GM12878 (cell line): ENCODE measurements at regions not wholly inside any gene's neighbourhood (a gene's known extent, or its start where the extent isn't known, plus 50 kb on each side); places are given as distances from the start of the nearest gene placed in this dataset.

Source experiments
- ATAC-seq: fragments of 200-7000 bp; cut with Tn5 transposase; 3 replicates; pipeline ENCODE4 v1.9.1; 2020; ENCODE audit warnings: mild to moderate bottlenecking, moderate library complexity
- BruUV-seq: library from RNA; stranded (reverse); fragments of 400-500 nt; replicated peaks from 2 replicates; lab custom pipeline; 2021; lab: Mats Ljungman, UMichigan
- CTCF ChIA-PET: fragments of 300-600 bp; sonication (Branson Sonifier 250); formaldehyde crosslinking; extraction: SDS; loops from one replicate; lab custom pipeline; 2021; ENCODE audit warnings: inconsistent platforms; lab: Yijun Ruan, JAX
- POLR2A ChIA-PET: fragments of 350-600 bp; formaldehyde crosslinking; extraction: SDS; loops from one replicate; lab custom pipeline; 2021; ENCODE audit warnings: inconsistent platforms; lab: Charles Lee
- RAD21 ChIA-PET: fragments of 300-600 bp; sonication (Branson Sonifier 250); formaldehyde crosslinking; loops from one replicate; lab custom pipeline; 2023; ENCODE audit warnings: antibody characterized with exemption; ENCODE audit not compliant: unreplicated experiment; lab: Charles Lee
- SMC1A ChIA-PET: fragments of 300-600 bp; sonication (Branson Sonifier 250); formaldehyde crosslinking; loops from one replicate; lab custom pipeline; 2023; ENCODE audit not compliant: unreplicated experiment, uncharacterized antibody; lab: Charles Lee
- DNase-seq: peaks from one replicate; pipeline ENCODE4 v3.0.0-alpha.2; 2011; ENCODE audit warnings: low read depth, low spot score
- FAIRE-seq: peaks from 3 replicates; lab custom pipeline; 2011; peaks lifted over from hg19 to GRCh38; lab: Jason Lieb, UNC
- H2AFZ ChIP-seq: 2 replicates; pipeline ENCODE4 v1.6.0; 2011; ENCODE audit warnings: low read depth, low read length, control low read depth; ENCODE audit not compliant: control insufficient read depth
- H3K27ac ChIP-seq: 2 replicates; pipeline ENCODE4 v1.5.1; 2011; ENCODE audit warnings: control low read depth; ENCODE audit not compliant: control insufficient read depth, insufficient read depth
- H3K27me3 ChIP-seq, 2 experiments: replicated peaks in 1 of 2; 2 replicates each; pipeline versions ENCODE4 v1.6.0 to v1.6.1; 2011; ENCODE audit warnings: low read length in 1 of 2; ENCODE audit not compliant: control insufficient read depth in 2 of 2, insufficient read depth in 2 of 2
- H3K36me3 ChIP-seq, 2 experiments: 2 replicates each; pipeline ENCODE4 v1.5.1; 2011; ENCODE audit warnings: low read length in 1 of 2; ENCODE audit not compliant: control insufficient read depth in 2 of 2, insufficient read depth in 2 of 2
- H3K4me1 ChIP-seq: 2 replicates; pipeline ENCODE4 v1.6.1; 2011; ENCODE audit warnings: mild to moderate bottlenecking, low read length, moderate library complexity, mixed read lengths; ENCODE audit not compliant: control insufficient read depth, insufficient read depth
- H3K4me2 ChIP-seq: 2 replicates; pipeline ENCODE4 v1.6.0; 2011; ENCODE audit warnings: control low read depth; ENCODE audit not compliant: control insufficient read depth, insufficient read depth
- H3K4me3 ChIP-seq: fragments of 200-600 bp; sonication (generic); 2 replicates; pipeline ENCODE4 v1.5.1; 2016
- H3K79me2 ChIP-seq: 2 replicates; pipeline ENCODE4 v1.6.0; 2011; ENCODE audit warnings: low read length; ENCODE audit not compliant: control insufficient read depth, insufficient read depth
- H3K9ac ChIP-seq: 2 replicates; pipeline ENCODE4 v1.8.0; 2011; ENCODE audit warnings: low read length, control low read depth, mixed read lengths; ENCODE audit not compliant: control insufficient read depth, insufficient read depth
- H3K9me3 ChIP-seq: replicated peaks from 3 replicates; pipeline ENCODE4 v1.5.1; 2011; ENCODE audit warnings: mild to moderate bottlenecking, low read length; ENCODE audit not compliant: control insufficient read depth, insufficient read depth
- H4K20me1 ChIP-seq: 2 replicates; pipeline ENCODE4 v1.6.0; 2011; ENCODE audit not compliant: control insufficient read depth, insufficient read depth
- BCL11A ChIP-seq: IDR thresholded peaks from 2 replicates; pipeline ENCODE4 v1.6.1; 2011; ENCODE audit warnings: low read depth, low read length
- BRCA1 ChIP-seq: IDR thresholded peaks from 2 replicates; pipeline ENCODE4 v1.6.1; 2011; ENCODE audit warnings: low read depth, low read length, improper control_type of control experiment
- CBFB ChIP-seq: IDR thresholded peaks from 2 replicates; pipeline ENCODE4 v1.6.1; 2016; ENCODE audit warnings: antibody characterized with exemption, low read depth
- CHD1 ChIP-seq: IDR thresholded peaks from 2 replicates; pipeline ENCODE4 v1.6.1; 2012; ENCODE audit warnings: low read depth, low read length, improper control_type of control experiment
- FOS ChIP-seq: IDR thresholded peaks from 3 replicates; pipeline ENCODE4 v1.6.1; 2011; ENCODE audit warnings: borderline replicate concordance; ENCODE audit not compliant: insufficient read length; ENCODE audit errors: extremely low read depth
- GATAD2B ChIP-seq: fragments of 450-650 bp; conservative IDR thresholded peaks from 2 replicates; pipeline ENCODE4 v1.6.1; 2017; ENCODE audit warnings: low read depth, mild to moderate bottlenecking, moderate library complexity
- MXI1 ChIP-seq: fragments of 150-350 bp; IDR thresholded peaks from 2 replicates; pipeline ENCODE4 v1.6.1; 2011; ENCODE audit warnings: low read depth, mild to moderate bottlenecking, inconsistent platforms, low read length, improper control_type of control experiment
- PKNOX1 ChIP-seq: fragments of 450-650 bp; IDR thresholded peaks from 2 replicates; pipeline ENCODE4 v1.6.1; 2016; ENCODE audit warnings: mild to moderate bottlenecking
- RAD21 ChIP-seq: IDR thresholded peaks from 2 replicates; pipeline ENCODE4 v1.6.1; 2011; ENCODE audit warnings: mild to moderate bottlenecking, low read depth, low read length, moderate library complexity; ENCODE audit not compliant: insufficient read depth
- SMAD1 ChIP-seq: fragments of 450-650 bp; IDR thresholded peaks from 2 replicates; pipeline ENCODE4 v1.6.1; 2018; ENCODE audit warnings: mild to moderate bottlenecking, low read depth; ENCODE audit not compliant: partially characterized antibody
- SMC3 ChIP-seq: IDR thresholded peaks from 2 replicates; pipeline ENCODE4 v1.6.1; 2011; ENCODE audit warnings: low read length, improper control_type of control experiment, borderline replicate concordance
- TARDBP ChIP-seq: IDR thresholded peaks from 2 replicates; pipeline ENCODE4 v1.6.1; 2016; ENCODE audit warnings: borderline replicate concordance
- TCF12 ChIP-seq: IDR thresholded peaks from 2 replicates; pipeline ENCODE4 v1.6.1; 2011; ENCODE audit warnings: low read depth, mild to moderate bottlenecking, low read length
- ZNF24 ChIP-seq: fragments of 450-650 bp; IDR thresholded peaks from 2 replicates; pipeline ENCODE4 v1.6.1; 2017; ENCODE audit warnings: antibody characterized with exemption, mild to moderate bottlenecking
- ZNF622 ChIP-seq: fragments of 450-650 bp; IDR thresholded peaks from 2 replicates; pipeline ENCODE4 v1.6.1; 2017; ENCODE audit warnings: mild to moderate bottlenecking, inconsistent platforms
- WGBS: methylation state at CpG from one replicate; pipeline ENCODE4 v1.1.6; 2016; ENCODE audit warnings: low lambda C conversion rate; ENCODE audit not compliant: insufficient replicate concordance, insufficient coverage; ENCODE audit errors: missing lambda C conversion rate; 5-methylcytosine and 5-hydroxymethylcytosine counted together
- in situ Hi-C: fragments of 300-500 bp; cut with MboI; formaldehyde crosslinking; loops from 9 replicates; pipeline ENCODE4 v1.14.3; 2018; ENCODE audit warnings: mixed read lengths
- intact Hi-C: fragments of 100-400 bp; cut with micrococcal nuclease; formaldehyde crosslinking; loops from one replicate; pipeline ENCODE4 v1.14.2; 2022; ENCODE audit not compliant: unreplicated experiment
- TF ChIP-seq, protein P1 (sequence below): fragments of 450-650 bp; IDR thresholded peaks from 2 replicates; pipeline ENCODE4 v1.6.1; 2017; ENCODE audit warnings: mild to moderate bottlenecking, moderate library complexity

DNA sequence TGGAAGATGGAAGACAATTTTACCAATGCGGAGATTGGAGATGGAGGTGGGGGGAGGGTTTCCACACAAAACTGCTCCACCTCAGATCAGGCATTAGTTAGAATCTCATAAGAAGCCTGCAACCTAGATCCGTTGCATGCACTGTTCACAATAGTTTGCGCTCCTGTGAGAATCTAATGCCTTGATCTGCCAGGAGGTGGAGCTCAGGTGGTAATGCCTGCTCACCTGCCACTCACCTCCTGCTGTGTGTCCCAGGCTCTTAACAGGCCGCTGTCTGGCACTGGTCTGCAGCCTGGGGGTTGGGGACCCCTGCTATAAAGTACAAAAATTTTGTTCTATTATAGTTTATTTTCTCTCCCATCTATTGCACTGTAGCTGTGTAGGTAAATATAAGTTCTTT, 84.9 kb upstream of the FOXG1 start:
- Histone ChIP-seq H3K4me2 (no peak overlapping the region), H3K4me3 (no peak overlapping the region), H3K36me3 (no peaks in the 10 kb centered on the region), H4K20me1 (no peaks in the 10 kb centered on the region), H3K27me3 (no peaks in the 10 kb centered on the region), H2AFZ (no peak overlapping the region), H3K9me3 (no peaks in the 10 kb centered on the region), H3K79me2 (no peaks in the 10 kb centered on the region), H3K27ac (no peak overlapping the region), H3K9ac (no peak overlapping the region), H3K4me1 (no peaks in the 10 kb centered on the region)
- POLR2A ChIA-PET = no interaction called here
- BruUV-seq = no TSS peak
- intact Hi-C loops (no loop called here), in situ Hi-C loops (no loop called here)
- ATAC-seq = no peak
- SMC1A ChIA-PET = no interaction called here
- no peak for FAIRE-seq
- TF ChIP-seq SMC3 (no peak), ZNF24 (no peak), FOS (no peak), TARDBP (no peak)
- RAD21 ChIA-PET = no interaction called here
- CTCF ChIA-PET = no interaction called here
- WGBS = 36% methylated on average over 4 of the region's 4 CpGs
- no peak for DNase-seq

DNA sequence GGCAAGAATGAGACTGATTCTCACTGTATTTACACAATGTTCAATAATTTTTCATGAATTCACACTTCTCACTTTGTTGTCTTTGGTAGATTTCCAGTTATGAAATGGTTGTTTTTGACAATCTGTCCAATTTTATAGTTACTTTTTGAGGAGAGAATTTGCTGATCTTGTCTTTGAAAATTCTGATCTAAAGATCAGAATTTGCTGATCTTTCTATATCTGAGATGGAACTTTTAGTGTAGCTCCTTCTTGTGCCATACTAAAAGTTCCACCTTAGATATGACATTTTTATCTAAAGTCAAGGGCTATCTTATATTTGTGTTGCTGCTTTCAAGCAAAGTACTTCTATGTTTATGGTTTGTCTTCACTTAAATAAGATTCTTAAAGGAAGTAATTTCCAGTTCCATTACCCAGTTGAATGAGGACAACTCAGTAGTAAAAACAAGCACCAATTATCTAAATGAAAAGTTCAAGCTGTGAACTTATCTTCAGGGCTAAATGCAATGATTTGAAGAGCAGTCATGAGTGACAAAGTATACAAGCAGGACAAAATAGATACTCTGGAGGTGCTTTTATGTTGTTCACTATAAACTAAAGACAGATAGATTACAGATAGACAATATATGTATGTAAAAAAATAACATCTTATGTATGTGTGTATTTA, 76.4 kb upstream of the FOXG1 start:
- no peak for DNase-seq
- SMC1A ChIA-PET = no interaction called here
- in situ Hi-C loops (no loop called here), intact Hi-C loops (no loop called here)
- no peak for ATAC-seq
- no peak for FAIRE-seq
- Histone ChIP-seq H3K9me3 (no peaks in the 10 kb centered on the region), H3K79me2 (no peaks in the 10 kb centered on the region), H3K27me3 (no peaks in the 10 kb centered on the region), H3K27ac (no peak overlapping the region), H3K4me3 (no peak overlapping the region), H3K4me2 (no peak overlapping the region), H3K9ac (no peak overlapping the region), H4K20me1 (no peaks in the 10 kb centered on the region), H2AFZ (no peak overlapping the region), H3K4me1 (no peaks in the 10 kb centered on the region), H3K36me3 (no peaks in the 10 kb centered on the region)
- POLR2A ChIA-PET = no interaction called here
- no TSS peak for BruUV-seq
- CTCF ChIA-PET = no interaction called here
- RAD21 ChIA-PET = no interaction called here
- no peak for TF ChIP-seq MXI1
- no peak for TF ChIP-seq GATAD2B
- TF ChIP-seq BRCA1 = no peak
- no peak for TF ChIP-seq ZNF622
- TF ChIP-seq CBFB = no peak
- no peak for TF ChIP-seq BCL11A
- TF ChIP-seq RAD21 = no peak
- no peak for TF ChIP-seq PKNOX1
- TF ChIP-seq TCF12 = no peak
- TF ChIP-seq SMAD1 = no peak
- TF ChIP-seq CHD1 = no peak
- TF ChIP-seq, protein P1, sequence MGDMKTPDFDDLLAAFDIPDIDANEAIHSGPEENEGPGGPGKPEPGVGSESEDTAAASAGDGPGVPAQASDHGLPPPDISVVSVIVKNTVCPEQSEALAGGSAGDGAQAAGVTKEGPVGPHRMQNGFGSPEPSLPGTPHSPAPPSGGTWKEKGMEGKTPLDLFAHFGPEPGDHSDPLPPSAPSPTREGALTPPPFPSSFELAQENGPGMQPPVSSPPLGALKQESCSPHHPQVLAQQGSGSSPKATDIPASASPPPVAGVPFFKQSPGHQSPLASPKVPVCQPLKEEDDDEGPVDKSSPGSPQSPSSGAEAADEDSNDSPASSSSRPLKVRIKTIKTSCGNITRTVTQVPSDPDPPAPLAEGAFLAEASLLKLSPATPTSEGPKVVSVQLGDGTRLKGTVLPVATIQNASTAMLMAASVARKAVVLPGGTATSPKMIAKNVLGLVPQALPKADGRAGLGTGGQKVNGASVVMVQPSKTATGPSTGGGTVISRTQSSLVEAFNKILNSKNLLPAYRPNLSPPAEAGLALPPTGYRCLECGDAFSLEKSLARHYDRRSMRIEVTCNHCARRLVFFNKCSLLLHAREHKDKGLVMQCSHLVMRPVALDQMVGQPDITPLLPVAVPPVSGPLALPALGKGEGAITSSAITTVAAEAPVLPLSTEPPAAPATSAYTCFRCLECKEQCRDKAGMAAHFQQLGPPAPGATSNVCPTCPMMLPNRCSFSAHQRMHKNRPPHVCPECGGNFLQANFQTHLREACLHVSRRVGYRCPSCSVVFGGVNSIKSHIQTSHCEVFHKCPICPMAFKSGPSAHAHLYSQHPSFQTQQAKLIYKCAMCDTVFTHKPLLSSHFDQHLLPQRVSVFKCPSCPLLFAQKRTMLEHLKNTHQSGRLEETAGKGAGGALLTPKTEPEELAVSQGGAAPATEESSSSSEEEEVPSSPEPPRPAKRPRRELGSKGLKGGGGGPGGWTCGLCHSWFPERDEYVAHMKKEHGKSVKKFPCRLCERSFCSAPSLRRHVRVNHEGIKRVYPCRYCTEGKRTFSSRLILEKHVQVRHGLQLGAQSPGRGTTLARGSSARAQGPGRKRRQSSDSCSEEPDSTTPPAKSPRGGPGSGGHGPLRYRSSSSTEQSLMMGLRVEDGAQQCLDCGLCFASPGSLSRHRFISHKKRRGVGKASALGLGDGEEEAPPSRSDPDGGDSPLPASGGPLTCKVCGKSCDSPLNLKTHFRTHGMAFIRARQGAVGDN = no peak
